ENCODE measurements at regions not wholly inside any gene's neighbourhood (a gene's known extent, or its start where the extent isn't known, plus 50 kb on each side); places are given as distances from the start of the nearest gene placed in this dataset.

GRCh38 chr7:10913457-10913856 is 60.2 kb upstream of the PHF14 start:
- TF ChIP-seq RAD21 (IDR thresholded peaks at IDR 0.05; ENCODE audit: low read depth), result no peak

- TF ChIP-seq USF1 (IDR thresholded peaks at IDR 0.05) (no peak), MAX (IDR thresholded peaks at IDR 0.05) (no peak), NFIC (IDR thresholded peaks at IDR 0.05) (no peak), RAD21 (IDR thresholded peaks at IDR 0.05; ENCODE audit: low read depth) (no peak), FOXM1 (IDR thresholded peaks at IDR 0.05; ENCODE audit: borderline replicate concordance, low read depth) (no peak)
These were observed 55.5 kb upstream of the PHF14 start for GRCh38 chr7:10918093-10918590.

- TF ChIP-seq TAF1 (IDR thresholded peaks at IDR 0.05; ENCODE audit: low read depth) (no peak), EP300 (IDR thresholded peaks at IDR 0.05; ENCODE audit: borderline replicate concordance) (no peak), CREB1 (IDR thresholded peaks at IDR 0.05; ENCODE audit: low read depth) (no peak), RAD21 (IDR thresholded peaks at IDR 0.05; ENCODE audit: low read depth) (no peak), NFIC (IDR thresholded peaks at IDR 0.05) (no peak), REST (IDR thresholded peaks at IDR 0.05; ENCODE audit: low read depth) (no peak), TEAD4 (IDR thresholded peaks at IDR 0.05) (no peak), ZBTB7A (IDR thresholded peaks at IDR 0.05; ENCODE audit: low read depth) (no peak), MAX (IDR thresholded peaks at IDR 0.05) (no peak), EGR1 (IDR thresholded peaks at IDR 0.05) (no peak), CEBPB (IDR thresholded peaks at IDR 0.05) (no peak)
These were observed 53.7 kb upstream of the PHF14 start for GRCh38 chr7:10919923-10920322.

Data from Ishikawa (cell line).